SU-DHL-6 (cell line): ENCODE measurements at regions not wholly inside any gene's neighbourhood (a gene's known extent, or its start where the extent isn't known, plus 50 kb on each side); places are given as distances from the start of the nearest gene placed in this dataset.

ENCODE experiments used
- H2AFZ ChIP-seq: fragments of 200-600 bp; sonication (generic); 2 replicates; pipeline ENCODE4 v1.6.1; 2014; ENCODE audit warnings: low read depth, mild to moderate bottlenecking, moderate library complexity, mixed read lengths, antibody characterized with exemption, low read length; ENCODE audit not compliant: severe bottlenecking
- H3F3A ChIP-seq: fragments of 200-600 bp; shearing (Covaris generic); 2 replicates; pipeline ENCODE4 v1.6.0; 2016; ENCODE audit warnings: antibody characterized with exemption, mild to moderate bottlenecking; ENCODE audit not compliant: insufficient read depth
- H3K27ac ChIP-seq: fragments of 200-600 bp; sonication (generic); 2 replicates; pipeline ENCODE4 v1.5.1; 2016; ENCODE audit warnings: low read depth, mild to moderate bottlenecking, low read length, moderate library complexity, mixed read lengths
- H3K27me3 ChIP-seq: fragments of 200-600 bp; sonication (generic), shearing (Covaris generic); 2 replicates; pipeline ENCODE4 v1.6.0; 2014; ENCODE audit warnings: mild to moderate bottlenecking, low read length
- H3K36me3 ChIP-seq: fragments of 200-600 bp; sonication (generic); 2 replicates; pipeline ENCODE4 v1.6.1; 2014; ENCODE audit warnings: mild to moderate bottlenecking, low read length, mixed read lengths
- H3K4me2 ChIP-seq: fragments of 300-600, 200-600 bp; shearing (Covaris generic), sonication (generic); 2 replicates; pipeline ENCODE4 v1.6.0; 2014; ENCODE audit warnings: low read length, low read depth, mild to moderate bottlenecking; ENCODE audit not compliant: poor library complexity, severe bottlenecking
- H3K4me3 ChIP-seq: fragments of 200-600 bp; sonication (generic); 2 replicates; pipeline ENCODE4 v1.5.1; 2014; ENCODE audit warnings: antibody characterized with exemption, low read length, mild to moderate bottlenecking, mixed read lengths; ENCODE audit not compliant: insufficient read depth, poor library complexity, severe bottlenecking
- H3K79me2 ChIP-seq: fragments of 200-600 bp; sonication (generic); 2 replicates; pipeline ENCODE4 v1.6.1; 2014; ENCODE audit warnings: mild to moderate bottlenecking, low read length, moderate library complexity; ENCODE audit not compliant: insufficient read depth
- H3K9ac ChIP-seq: fragments of 200-600 bp; sonication (generic); 2 replicates; pipeline ENCODE4 v1.7.0; 2014; ENCODE audit warnings: mild to moderate bottlenecking, low read length
- H3K9me2 ChIP-seq: fragments of 200-600 bp; sonication (generic); replicated peaks from 2 replicates; pipeline ENCODE4 v1.6.1; 2014; ENCODE audit warnings: low read length; ENCODE audit not compliant: insufficient read depth
- H3K9me3 ChIP-seq: fragments of 200-600 bp; sonication (generic); 2 replicates; pipeline ENCODE4 v1.6.1; 2014; ENCODE audit warnings: low read length, mixed read lengths; ENCODE audit not compliant: insufficient read depth
- H4K20me1 ChIP-seq: fragments of 200-600 bp; sonication (generic); 2 replicates; pipeline ENCODE4 v1.6.1; 2014; ENCODE audit warnings: low read depth, mild to moderate bottlenecking, antibody characterized with exemption, low read length, moderate library complexity, mixed read lengths
- EZH2phosphoT487 ChIP-seq: fragments of 200-600 bp; sonication (generic), shearing (Covaris generic); conservative IDR thresholded peaks from 2 replicates; pipeline ENCODE4 v1.6.1; 2018; ENCODE audit warnings: mild to moderate bottlenecking, antibody characterized with exemption, low read length, moderate library complexity, mixed read lengths
- TF ChIP-seq, protein P1 (sequence below): fragments of 200-600 bp; sonication (generic); IDR thresholded peaks from one replicate; pipeline ENCODE4 v1.5.1; 2017; ENCODE audit warnings: antibody characterized with exemption, mild to moderate bottlenecking, low read length, moderate library complexity; ENCODE audit not compliant: insufficient read depth, poor library complexity, severe bottlenecking

DNA sequence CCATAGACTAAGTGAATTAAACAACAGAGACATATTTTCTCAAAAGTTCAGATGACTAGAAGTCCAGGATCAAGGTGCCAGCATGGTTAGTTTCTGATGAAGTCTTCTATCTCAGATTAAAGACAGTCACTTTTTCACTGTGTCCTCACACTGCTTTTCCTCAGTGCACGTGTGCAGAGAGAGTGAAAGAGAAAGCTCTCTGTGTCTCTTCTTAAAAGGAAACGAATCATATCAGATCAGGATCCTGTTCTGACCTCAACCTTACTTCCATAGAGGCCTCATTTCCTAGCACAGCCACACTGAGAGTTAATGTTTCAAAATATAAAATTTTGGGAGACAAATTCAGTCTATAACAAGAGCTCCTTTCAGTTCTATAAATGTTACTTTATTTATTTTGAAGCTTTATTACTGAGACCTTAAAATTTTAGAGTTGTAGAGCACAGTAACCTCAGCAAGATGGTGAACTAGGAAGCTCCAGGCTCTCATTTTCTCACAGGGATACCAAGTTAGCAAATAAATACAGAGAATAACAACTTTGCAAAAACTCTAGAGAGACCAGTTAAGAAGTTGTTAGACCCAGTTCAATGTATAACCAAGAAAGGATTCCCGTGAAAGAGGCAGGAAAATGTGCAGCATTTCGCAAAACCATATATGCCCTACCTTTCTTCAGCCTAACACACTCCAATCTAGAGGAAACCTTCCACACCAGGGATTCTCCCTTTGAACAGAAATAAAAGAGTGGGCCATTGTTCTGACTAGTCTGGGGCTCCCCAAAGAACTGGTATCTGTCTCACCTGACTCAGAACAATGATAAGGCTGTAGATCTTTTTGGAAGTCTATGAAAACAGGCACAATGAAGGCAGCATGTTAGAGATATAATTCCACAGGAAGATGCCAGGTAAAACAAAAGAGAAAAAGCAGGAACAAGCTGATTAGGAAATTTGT lies 372.2 kb downstream of the MRPL39 start:
- H3K27me3 ChIP-seq = no peaks in the 10 kb centered on the region
- peak overlapping the region; percentile 57 for H2AFZ ChIP-seq
- H3K4me3 ChIP-seq = no peak overlapping the region
- H3K9me2 ChIP-seq = no peaks in the 10 kb centered on the region
- H4K20me1 ChIP-seq = no peaks in the 10 kb centered on the region
- H3K36me3 ChIP-seq = 0 out of 2 replicates have a peak, but pooled peaks cover 9% of the 10 kb centered on the region
- no peaks in the 10 kb centered on the region for H3F3A ChIP-seq
- H3K9me3 ChIP-seq = peaks cover 9% of the 10 kb centered on the region; the same call in 1 of the 2 replicates
- H3K9ac ChIP-seq = no peak overlapping the region
- no peak overlapping the region for H3K27ac ChIP-seq
- H3K79me2 ChIP-seq = no peaks in the 10 kb centered on the region
- H3K4me2 ChIP-seq = peak overlapping the region; percentile 23
- no peak for TF ChIP-seq EZH2phosphoT487
- TF ChIP-seq, protein P1, sequence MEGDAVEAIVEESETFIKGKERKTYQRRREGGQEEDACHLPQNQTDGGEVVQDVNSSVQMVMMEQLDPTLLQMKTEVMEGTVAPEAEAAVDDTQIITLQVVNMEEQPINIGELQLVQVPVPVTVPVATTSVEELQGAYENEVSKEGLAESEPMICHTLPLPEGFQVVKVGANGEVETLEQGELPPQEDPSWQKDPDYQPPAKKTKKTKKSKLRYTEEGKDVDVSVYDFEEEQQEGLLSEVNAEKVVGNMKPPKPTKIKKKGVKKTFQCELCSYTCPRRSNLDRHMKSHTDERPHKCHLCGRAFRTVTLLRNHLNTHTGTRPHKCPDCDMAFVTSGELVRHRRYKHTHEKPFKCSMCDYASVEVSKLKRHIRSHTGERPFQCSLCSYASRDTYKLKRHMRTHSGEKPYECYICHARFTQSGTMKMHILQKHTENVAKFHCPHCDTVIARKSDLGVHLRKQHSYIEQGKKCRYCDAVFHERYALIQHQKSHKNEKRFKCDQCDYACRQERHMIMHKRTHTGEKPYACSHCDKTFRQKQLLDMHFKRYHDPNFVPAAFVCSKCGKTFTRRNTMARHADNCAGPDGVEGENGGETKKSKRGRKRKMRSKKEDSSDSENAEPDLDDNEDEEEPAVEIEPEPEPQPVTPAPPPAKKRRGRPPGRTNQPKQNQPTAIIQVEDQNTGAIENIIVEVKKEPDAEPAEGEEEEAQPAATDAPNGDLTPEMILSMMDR = no peak

DNA sequence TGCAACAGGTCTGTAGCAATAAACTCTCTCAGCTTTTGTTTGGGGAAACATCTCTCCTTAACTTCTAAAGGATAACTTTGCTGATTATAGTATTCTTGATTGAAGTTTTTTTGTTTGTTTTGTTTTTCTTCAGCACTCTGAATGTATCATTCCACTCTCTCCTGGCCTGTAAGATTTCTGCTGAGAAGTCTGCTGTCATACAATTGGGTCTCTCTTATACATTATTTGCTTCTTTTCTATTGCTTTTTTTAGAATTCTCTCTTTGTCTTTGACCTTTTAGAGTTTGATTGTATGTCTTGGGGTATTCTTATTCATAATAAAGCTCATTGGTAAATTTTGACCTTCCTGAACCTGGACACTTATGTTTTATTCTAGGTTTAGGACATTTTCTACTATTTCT lies 386.3 kb downstream of the MRPL39 start:
- Histone ChIP-seq H3K9ac (no peak overlapping the region), H3K4me2 (no peak overlapping the region), H3K79me2 (no peaks in the 10 kb centered on the region), H2AFZ (no peak overlapping the region), H3K27me3 (no peaks in the 10 kb centered on the region), H3K4me3 (no peak overlapping the region), H4K20me1 (no peaks in the 10 kb centered on the region), H3F3A (no peaks in the 10 kb centered on the region), H3K36me3 (no peaks in the 10 kb centered on the region; the same call in 1 of the 2 replicates), H3K9me2 (no peaks in the 10 kb centered on the region), H3K27ac (no peak overlapping the region), H3K9me3 (no peaks in the 10 kb centered on the region; the same call in 1 of the 2 replicates)
- TF ChIP-seq, protein P1 = no peak
- no peak for TF ChIP-seq EZH2phosphoT487

GRCh38 chr21:25220169-25220568 lies 387.1 kb downstream of the MRPL39 start:
- no peak overlapping the region for H3K9ac ChIP-seq
- H3K27me3 ChIP-seq = no peaks in the 10 kb centered on the region
- no peak overlapping the region for H3K27ac ChIP-seq
- H3K9me3 ChIP-seq = no peaks in the 10 kb centered on the region; the same call in 1 of the 2 replicates
- TF ChIP-seq, protein P1 = no peak
- H3K9me2 ChIP-seq = no peaks in the 10 kb centered on the region
- no peak overlapping the region for H3K4me2 ChIP-seq
- H3F3A ChIP-seq = no peaks in the 10 kb centered on the region
- no peaks in the 10 kb centered on the region for H4K20me1 ChIP-seq
- no peaks in the 10 kb centered on the region; the same call in 1 of the 2 replicates for H3K36me3 ChIP-seq
- H3K4me3 ChIP-seq = no peak overlapping the region
- H3K79me2 ChIP-seq = no peaks in the 10 kb centered on the region
- H2AFZ ChIP-seq = no peak overlapping the region
